Stimulated activated CD8-positive, alpha-beta memory T cell treated with anti-CD3 and anti-CD28 coated beads, Interleukin-15, amount 100 ng/mL, for 48 hours (primary cell): ENCODE measurements at regions not wholly inside any gene's neighbourhood (a gene's known extent, or its start where the extent isn't known, plus 50 kb on each side); places are given as distances from the start of the nearest gene placed in this dataset.
A peak's percentile ranks its signal among the peaks of the same experiment; 100 is the strongest.

Experiments used
- DNase-seq, 2 donors: peaks; one replicate each; pipeline ENCODE4 v3.0.0-alpha.2; 2020; ENCODE audit warnings: low read depth in 2 of 2

DNA sequence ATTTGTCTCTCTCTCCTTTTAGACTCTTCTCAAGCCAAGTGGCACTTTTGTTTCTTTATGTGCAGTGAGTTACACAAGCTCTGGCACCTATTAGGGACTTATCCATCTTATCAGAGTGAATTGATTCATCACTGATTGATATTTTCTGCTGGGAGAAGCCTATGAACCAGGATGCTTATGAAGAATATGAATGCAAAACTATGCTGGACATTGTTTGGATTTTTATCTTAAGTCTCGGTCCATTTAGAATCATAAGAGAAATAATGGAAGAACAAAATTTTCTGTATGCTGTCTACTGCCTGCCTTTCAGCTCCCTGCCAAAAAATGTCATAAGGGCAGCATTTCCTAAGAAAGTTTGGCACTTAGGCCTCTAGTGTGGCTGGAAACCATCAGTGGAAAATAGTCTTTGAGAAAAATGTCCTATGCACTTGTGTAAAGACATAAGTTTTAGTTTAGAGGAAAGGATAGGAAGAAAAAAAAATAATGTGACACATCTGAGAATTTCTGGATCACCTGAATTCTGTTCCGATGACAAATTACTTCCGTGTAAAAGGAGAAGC lies 365.7 kb upstream of the MAD2L1 start:
- no peak for DNase-seq

DNA sequence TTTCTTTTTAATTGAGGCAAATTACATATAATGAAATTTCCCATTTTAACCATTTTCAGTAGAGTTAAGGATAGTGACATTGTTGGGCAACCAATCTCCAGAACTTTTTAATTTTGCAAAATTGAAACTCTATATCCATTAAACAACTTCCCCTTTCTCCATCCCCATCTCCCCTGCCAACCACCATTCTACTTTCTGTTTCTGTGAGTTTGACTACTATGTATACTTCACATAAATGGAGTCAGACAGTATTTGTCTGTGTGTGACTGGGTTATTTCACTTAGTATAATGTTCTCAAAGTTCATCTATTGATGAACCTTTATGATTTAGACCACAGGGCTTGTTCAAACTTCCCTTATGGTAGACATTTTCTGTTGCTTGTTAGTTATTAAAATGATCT lies 364.5 kb upstream of the MAD2L1 start:
- DNase-seq = no peak

DNA sequence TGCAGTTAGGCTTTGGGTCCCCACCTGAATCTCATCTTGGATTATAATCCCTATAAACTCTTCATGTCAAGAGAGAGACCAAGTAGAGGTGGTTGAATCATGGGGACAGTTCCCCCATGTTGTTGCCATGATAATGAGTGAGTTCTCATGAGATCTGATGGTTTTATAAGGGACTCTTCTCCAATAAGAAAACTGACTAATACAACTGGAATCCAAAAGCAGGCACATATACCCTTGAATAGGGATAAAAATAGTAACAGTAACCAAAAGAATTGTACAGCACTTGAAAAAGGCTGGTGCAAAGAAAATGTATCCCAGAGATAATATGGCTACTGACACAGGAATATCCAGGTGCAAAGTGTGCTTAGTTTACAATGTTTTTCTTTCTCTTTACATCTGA lies 351.5 kb upstream of the MAD2L1 start:
- no peak for DNase-seq

DNA sequence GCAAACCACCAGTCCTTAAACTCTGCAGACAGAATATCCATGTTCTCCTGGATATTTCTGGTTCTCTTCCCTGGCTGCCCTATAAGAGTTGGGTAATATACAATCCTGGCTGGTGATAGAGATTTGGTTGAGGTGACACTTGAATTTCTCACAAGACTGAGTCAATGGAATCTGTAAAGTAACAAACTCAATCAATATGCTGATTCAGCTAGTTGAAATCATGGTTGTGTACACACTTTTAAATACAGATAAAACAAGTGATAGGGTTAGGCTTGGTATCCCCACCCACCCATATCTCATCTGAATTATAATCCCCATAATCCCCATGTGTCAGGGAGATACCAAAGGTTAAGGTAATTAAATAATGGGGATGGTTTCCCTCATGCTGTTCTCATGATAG lies 349.2 kb upstream of the MAD2L1 start:
- DNase-seq = no peak

DNA sequence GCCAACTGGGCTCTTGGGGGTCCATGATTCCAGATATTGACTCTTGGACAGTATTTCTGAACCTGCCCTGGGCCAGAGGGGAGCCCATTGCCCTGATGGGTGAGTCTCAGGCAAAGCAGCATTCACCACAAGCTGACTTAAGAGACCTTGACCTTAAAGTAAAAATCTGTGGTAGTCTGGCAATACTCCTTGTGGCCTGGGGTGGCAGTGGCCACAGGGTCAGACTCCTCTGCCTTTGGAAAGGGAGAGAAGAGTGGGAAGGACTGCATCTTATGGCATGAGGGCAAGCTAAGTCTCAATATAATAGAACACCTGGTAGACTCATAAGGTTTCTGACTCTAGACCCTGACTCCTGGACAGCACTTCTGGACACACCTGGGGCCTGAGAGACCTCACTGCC lies 340.3 kb upstream of the MAD2L1 start:
- no peak for DNase-seq

DNA sequence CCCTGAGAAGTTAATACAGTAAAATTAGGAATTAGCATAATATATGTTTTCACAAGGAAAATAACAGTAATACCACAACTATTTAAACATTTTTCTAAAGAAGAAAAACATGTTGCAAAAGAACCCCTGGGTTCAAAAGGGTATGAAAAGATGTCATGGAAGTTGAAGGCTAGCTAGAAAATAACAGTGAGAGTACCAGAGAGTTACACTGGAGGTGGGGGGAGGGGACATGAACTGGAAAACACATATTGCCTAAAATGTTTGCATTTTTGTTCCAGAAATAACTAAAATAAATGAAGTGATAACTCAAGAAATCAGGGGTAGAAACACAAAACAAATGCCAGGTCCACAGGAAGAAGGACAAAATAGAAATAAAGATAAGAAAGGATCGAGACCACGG lies 336.6 kb upstream of the MAD2L1 start:
- DNase-seq = no peak

DNA sequence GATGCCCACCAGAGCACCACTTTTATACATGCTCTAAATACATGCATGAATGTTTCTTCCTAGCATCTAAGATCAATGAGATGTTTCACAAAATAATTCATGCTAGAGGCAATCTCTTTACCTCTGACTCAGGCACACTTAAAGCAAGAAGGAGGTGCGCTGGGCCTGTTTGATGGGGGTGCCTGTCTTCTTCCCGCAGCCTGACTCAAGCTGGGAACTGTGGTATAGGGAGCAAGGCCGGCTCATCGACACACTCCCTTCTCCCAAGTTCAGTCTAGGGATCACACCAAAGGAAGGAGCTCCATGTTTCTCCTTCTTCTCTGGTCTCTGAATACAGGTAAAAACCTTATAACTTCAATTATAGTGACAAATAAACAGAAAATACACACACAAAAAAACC lies 333.8 kb upstream of the MAD2L1 start:
- no peak for DNase-seq

DNA sequence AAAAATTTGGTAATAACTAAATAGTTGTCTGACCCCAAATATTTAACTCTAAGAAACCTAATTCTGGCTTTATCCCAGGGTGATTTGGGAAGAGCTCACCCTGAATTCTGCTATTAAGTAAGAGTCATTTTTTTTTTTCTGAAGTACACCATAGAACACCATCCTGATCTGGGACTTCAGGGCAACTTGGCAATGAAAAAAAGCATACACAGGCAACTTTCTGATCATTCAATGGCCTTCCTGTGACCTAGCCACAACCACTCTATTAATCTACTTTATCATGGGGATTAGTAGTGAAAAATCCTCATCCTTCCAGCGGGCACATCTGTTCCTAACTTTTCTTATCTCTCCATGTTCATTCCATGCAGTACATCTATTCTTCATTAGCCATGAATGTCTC lies 333.2 kb upstream of the MAD2L1 start:
- no peak for DNase-seq

DNA sequence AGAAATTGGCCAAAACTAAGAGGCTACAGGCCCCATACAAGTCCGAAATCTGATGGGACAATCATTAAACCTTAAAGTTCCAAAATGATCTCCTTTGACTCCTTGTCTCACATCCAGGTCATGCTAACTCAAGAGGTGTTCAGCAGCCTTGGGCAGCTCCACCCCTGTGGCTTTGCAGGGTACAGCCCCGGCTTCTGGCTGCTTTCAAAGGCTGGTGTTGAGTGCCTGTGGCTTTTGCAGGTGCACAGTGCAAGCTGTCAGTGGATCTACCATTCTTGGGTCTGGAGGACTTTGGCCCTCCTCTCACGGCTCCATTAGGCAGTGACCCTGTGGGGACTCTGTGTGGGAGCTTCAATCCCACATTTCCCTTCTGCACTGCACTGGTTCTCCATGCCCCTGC lies 329.1 kb upstream of the MAD2L1 start:
- DNase-seq = no peak

DNA sequence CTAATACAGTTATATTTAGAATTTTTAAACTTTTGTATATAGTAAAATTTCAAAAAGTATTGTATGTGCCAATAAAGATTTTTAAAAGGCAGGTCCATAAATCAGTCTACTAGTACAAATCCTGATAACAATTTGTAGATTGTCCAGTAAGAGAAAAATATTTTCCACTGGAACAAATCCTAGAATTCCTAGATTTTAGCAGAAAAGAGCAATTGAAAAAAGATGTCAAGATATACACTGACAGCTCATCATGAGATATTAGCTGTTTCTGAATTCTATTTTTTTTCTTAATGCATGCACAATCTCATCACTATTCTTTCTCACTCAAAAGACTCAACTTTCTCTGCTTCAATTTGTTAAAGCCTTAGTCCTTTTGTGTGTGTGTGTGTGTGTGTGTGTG lies 289.2 kb upstream of the MAD2L1 start:
- DNase-seq = no peak

DNA sequence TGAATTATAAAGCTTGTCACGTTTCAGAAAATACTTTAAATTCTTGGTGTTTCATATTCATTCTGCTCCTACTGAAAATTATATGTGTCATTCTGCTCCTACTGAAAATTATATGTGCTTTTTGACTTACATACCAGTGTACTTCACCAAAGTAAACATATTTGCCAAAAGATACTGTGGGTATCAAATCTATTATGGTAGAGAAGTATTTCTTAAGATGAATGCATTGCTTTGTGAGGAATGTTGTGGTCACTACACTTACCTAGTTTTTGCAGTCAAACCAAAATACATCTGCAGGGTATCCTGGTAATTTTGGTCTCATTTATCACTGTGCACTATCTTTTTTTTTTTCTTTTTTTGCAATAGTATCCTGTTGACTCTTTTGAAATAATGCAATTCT lies 287.7 kb upstream of the MAD2L1 start:
- DNase-seq = no peak

DNA sequence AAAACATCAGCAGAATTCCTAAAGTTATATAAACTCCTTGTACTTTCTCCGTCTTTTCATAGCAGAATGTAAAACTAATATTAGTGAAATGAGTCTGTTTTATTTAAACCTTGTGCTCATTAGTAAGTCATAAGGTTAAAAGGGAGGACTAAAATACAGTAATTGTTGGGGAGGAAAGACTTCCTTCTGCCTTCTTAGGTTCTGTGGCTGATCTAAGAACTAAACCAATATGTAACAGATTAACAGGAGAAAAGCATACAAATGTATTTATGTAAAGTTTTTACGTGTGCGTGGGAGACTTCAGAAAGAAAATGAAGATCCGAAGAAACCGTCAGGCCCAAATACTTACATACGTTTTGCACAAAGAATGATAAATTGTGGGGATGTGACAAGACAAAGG lies 286.6 kb upstream of the MAD2L1 start:
- DNase-seq = no peak

DNA sequence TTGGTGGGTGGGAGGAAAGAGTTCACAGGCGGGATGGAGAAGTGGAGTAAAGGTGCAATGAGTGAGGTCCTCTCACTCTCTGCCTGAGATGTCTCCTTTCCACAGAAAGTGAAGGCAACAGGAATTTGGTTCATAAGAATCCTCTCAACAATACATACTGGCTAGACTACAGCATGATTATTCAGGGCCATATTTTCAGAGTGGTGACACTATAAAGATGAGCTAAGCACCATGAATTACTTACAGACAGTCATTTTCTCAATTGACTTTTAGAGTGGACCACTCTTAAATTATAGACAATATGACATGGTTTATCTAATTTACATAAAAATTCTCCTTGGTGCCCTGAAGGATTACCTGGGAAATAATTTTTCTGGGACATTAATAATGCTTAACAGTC lies 286.1 kb upstream of the MAD2L1 start:
- no peak for DNase-seq

DNA sequence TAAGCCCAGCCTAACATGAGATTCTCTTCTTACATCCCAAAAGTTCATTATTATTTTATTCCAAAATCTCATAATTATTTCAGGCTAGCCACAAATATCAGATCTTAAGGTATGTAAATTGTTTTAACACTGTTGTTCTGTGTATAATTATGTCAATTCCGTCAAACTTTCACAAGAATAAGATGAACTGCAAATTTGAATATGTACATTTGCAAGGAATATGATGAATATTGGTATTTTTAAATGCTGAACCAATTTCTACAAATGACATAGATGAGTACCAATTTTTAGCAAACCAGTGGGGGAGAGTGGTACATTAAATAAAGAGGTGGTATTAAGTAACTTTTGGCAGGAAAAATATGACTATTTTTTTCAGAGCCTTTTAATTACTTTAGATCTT lies 282.3 kb upstream of the MAD2L1 start:
- no peak for DNase-seq

DNA sequence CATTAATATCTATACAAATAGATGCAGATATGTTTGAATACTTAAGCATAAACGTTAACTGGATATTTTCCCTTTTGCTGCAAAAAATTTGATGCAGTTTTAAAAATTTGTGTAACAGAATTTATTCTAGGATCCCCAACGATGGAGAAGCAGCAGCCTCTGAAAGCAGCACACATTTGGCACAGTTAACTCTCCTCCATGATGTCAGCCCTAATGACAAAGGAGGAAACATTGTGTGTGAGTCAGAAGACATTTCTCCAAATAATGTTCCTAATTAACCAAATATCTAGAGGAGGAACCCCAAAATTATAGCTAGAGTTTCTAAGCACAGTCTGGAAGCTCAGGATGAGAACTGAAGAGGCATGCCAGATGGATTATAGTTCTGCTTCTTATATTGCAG lies 281.9 kb upstream of the MAD2L1 start:
- no peak for DNase-seq

DNA sequence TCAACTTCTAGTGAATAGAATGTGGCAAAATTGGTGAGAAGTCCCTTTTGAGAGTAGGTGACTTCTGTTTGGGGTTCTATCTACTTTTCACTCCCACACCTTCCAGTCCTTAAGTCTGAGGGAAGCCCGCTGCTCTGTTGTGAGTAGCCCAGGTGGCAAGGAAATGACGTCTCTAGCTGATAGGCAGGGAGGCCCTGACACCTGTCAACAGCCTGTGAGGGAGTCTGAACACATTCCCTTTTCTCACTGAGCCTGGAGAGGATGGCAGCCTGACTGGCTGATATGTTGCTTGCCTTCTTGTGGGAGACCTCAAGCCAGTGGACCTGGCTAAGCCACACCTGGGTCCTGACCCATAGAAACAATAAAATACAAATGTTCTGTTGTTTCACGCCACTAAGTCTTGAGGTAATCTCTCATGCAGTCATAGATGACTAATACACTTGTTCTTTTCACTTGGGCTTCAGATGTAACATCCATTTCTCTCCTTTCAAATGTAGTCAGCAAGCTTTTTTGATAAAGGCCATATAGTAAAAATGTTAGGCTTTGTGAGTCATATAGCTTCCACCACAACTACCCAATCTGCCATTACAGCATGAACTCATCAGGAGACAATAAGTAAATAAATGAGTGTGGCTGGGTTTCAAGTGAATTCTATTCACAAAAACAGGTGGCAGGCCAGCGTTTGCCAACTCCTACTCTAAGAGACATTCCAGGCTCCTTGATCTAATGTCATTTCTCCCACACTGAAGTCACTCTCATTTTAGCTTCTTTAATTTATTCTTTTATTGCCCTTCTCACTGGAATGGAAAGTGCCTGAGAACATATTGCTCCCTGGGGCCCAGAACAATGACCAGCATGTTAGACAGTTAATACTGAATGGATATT lies 265.1 kb upstream of the MAD2L1 start:
- DNase-seq = peak in 1 of 2 donors; percentile 7

DNA sequence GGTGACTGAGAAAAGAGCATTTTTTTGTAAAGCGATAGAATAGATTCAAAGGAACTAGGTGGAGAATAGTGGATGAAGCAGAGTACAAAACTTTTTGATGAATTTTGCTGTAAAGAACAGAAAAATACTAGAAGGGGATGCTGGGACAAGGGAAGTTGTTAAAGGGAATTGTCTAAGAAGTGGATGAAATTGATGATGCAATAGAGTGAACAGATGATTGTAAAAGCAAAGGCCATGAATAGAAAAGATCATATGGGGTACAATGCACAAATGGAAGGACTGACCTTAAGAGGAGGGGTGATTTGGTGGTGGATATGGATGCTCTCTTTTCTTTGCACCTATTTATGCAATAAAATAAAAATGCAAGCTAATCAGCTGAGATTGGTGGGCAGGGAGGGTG lies 262.7 kb upstream of the MAD2L1 start:
- no peak for DNase-seq

DNA sequence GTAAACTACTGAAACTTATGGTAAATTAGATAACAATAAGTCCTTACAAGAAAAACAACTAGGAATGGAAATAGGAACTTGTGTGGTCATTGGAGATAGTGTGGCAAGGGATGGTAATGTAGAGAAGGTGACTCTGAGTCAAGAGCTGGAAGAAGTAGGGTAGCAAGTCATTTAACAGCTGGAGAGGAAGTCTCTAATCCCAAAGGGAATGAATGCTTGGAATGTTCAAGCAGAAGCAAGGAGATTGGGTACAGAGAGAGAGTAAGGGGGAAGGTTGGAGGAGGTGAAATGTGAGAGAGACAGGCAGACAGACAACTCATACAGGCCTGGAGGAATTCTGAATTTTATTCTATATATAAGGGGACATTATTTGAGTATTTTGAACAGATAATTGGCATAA lies 260.6 kb upstream of the MAD2L1 start:
- no peak for DNase-seq

DNA sequence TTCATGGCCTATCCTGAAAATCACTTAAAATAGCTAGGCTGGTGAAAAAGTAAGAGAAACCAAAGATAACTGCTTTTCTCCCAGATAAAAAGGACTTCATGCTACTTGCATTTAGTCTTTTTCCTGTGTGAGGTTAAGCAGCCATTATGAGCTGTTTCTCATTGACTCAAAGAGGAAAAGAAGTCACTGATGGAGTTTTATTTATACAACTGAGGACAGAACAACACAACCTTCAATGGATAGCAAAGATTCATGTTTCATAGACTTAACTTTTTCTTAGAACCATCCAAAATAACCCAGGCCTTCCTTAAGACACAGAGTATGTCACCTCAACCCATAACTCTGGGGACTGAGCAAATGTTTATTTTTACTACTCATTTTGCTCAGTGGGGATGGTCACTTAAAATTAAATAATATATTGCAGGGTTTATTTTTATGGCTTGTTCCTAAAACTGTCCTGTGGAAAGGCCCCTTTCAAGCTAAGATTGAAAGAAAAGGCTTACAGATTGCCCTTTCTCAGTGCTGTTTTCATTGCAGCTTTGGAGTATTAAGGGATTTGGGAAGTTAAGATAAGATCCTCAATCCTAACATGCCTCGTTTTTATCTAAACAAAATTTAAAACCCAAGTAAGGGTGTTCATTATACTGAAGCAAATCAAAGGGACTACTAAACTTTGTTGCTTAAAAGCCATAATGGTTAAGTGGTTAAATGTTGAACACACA lies 252.6 kb upstream of the MAD2L1 start:
- DNase-seq = no peak

DNA sequence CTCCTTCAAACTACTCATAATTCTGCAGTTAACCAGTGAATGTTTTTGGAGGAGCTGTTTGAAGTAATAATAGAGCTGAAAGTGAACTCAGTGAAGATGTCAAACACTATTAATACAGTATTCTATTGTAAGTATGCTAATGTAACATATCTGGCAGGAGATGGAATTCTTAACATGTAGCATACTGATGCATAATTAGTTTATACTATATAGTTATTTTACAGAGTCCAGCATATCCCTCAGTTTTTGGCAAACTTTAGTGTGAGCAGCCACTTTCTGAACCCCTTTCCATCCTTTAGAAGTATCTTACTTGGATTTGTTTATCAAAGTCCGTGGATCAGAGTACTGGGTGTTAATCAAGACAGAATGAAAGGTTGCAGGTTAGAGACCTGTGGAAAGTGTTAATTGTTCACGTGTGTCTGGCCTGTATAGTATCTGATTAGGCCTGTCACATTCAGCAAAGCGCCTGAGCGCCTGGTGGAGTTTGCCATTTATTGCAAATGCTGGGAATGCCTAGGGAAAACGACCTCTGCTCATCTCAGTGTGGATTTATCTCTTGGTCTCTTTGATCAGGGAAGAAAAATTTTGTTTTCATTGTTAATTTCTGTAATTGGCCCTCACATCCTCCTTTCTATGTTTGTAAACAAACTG lies 251.7 kb upstream of the MAD2L1 start:
- DNase-seq = no peak

DNA sequence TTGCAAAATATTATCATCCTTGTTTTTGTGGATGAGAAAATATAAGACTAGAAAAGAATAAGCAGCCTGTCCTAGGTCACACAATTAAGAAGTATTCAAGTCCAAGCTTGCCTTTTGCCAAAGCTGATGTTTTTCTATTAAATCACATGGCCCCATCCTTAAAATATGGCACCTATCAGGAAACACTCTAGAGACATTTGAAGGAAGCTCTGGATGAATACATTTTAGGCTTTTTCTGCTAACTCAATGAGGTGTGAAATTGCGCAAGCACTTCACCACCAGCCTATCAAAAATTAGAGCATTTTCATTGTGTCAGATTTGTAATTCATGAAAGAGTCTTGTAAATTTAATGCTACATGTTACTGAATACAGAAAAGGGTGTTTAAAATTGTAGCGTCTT lies 251.1 kb upstream of the MAD2L1 start:
- DNase-seq = no peak

DNA sequence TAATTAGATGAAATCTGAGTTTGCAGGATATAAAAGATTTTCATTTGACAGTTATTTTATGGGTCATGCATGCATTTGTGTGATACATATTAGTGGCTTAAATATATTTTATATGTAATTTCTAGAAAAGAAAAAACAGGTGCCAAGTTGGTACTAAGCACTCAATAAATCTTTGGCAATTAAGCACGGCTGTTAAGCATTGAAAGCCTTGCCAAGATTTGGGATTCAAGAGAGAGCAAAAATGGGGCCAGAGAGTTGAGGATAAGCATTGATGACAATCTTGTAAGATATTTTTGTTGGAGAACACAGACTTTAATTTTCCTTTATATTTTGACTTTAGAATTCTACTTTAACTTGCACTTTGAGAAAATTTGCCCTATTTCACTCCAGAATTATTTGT lies 249.8 kb upstream of the MAD2L1 start:
- DNase-seq = no peak

DNA sequence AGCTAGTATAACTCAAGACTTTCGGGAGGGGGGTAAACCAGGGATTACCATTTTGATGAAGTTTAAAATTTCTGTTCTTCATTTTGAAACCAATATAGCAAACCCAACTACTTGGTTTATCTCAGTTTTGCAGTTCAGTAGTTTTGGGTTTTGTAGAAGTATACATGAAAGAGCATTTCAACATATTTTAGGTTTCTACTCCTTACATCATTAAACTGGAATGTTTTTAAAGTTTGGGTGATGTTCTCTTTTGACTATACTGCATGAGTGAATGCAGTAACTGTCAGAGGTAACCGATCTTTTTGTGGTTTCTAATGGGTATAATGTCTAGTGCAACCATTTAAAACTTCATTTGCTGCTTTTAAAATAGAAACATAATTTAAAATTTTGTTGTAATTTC lies 248.3 kb upstream of the MAD2L1 start:
- DNase-seq = no peak
